Keratinocyte (primary cell): ENCODE measurements at regions not wholly inside any gene's neighbourhood (a gene's known extent, or its start where the extent isn't known, plus 50 kb on each side); places are given as distances from the start of the nearest gene placed in this dataset.

ENCODE experiments used
- EZH2 ChIP-seq: IDR thresholded peaks from one replicate; pipeline ENCODE4 v1.6.1; 2012; ENCODE audit warnings: inconsistent platforms, mild to moderate bottlenecking, low read length, moderate library complexity
- TF ChIP-seq, protein P1 (sequence below), 3 experiments: IDR thresholded peaks in 1 of 3; conservative IDR thresholded peaks in 1 of 3; optimal IDR thresholded peaks in 1 of 3; 2 replicates in 2 of 3; 3 replicates in 1 of 3; pipeline versions ENCODE3 to v1.5.1; 2011; ENCODE audit warnings: low read length in 3 of 3, mild to moderate bottlenecking in 3 of 3, moderate library complexity in 2 of 3, control low read depth in 1 of 3, inconsistent platforms in 1 of 3; ENCODE audit not compliant: insufficient read depth in 2 of 3; ENCODE audit errors: extremely low read depth in 1 of 3

DNA sequence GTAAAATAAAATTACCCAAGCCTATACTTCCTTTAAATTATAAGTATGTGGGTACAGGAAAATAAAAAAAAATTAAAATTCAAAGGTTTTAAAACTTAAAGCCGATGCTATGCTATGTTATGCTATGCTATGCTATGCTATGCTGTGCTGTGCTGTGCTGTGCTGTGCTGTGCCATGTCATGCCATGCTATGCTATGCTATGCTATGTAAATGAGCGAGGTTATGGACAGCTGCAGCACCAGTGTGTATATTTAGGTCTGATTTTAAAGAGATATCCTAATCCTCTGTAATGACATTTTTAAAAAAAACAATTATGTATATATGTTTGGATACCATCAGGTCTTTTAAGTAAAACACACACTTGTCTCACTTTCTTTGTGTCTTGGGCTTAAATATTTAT lies 1822.0 kb upstream of the SEL1L start:
- TF ChIP-seq, protein P1, sequence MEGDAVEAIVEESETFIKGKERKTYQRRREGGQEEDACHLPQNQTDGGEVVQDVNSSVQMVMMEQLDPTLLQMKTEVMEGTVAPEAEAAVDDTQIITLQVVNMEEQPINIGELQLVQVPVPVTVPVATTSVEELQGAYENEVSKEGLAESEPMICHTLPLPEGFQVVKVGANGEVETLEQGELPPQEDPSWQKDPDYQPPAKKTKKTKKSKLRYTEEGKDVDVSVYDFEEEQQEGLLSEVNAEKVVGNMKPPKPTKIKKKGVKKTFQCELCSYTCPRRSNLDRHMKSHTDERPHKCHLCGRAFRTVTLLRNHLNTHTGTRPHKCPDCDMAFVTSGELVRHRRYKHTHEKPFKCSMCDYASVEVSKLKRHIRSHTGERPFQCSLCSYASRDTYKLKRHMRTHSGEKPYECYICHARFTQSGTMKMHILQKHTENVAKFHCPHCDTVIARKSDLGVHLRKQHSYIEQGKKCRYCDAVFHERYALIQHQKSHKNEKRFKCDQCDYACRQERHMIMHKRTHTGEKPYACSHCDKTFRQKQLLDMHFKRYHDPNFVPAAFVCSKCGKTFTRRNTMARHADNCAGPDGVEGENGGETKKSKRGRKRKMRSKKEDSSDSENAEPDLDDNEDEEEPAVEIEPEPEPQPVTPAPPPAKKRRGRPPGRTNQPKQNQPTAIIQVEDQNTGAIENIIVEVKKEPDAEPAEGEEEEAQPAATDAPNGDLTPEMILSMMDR (optimal IDR thresholded peaks at IDR 0.05 in 1 of 3, IDR thresholded peaks at IDR 0.05 in 1 of 3, conservative IDR thresholded peaks at IDR 0.05 in 1 of 3; ENCODE audit: extremely low read depth in 1 of 3, insufficient read depth in 2 of 3, low read length in 3 of 3) = no peak
- TF ChIP-seq EZH2 = no peak
